Stimulated activated naive CD8-positive, alpha-beta T cell treated with anti-CD3 and anti-CD28 coated beads, Interleukin-15, Interleukin-2, amounts not matched to agents 100 ng/mL and 50 ng/mL, for 24 hours (primary cell): ENCODE measurements at regions not wholly inside any gene's neighbourhood (a gene's known extent, or its start where the extent isn't known, plus 50 kb on each side); places are given as distances from the start of the nearest gene placed in this dataset.

Source experiments
- H3K27ac Mint-ChIP-seq: one replicate; pipeline ENCODE4 v1.8.0; 2021; ENCODE audit warnings: mild to moderate bottlenecking, mixed read lengths
- H3K27me3 Mint-ChIP-seq: one replicate; pipeline ENCODE4 v1.8.0; 2021; ENCODE audit warnings: mixed read lengths
- H3K36me3 Mint-ChIP-seq: one replicate; pipeline ENCODE4 v1.8.0; 2021; ENCODE audit warnings: low read depth, mixed read lengths
- H3K4me1 Mint-ChIP-seq: one replicate; pipeline ENCODE4 v1.8.0; 2021; ENCODE audit warnings: low read depth, mixed read lengths
- H3K4me3 Mint-ChIP-seq: one replicate; pipeline ENCODE4 v1.8.0; 2021; ENCODE audit warnings: mild to moderate bottlenecking, mixed read lengths
- H3K9me3 Mint-ChIP-seq: one replicate; pipeline ENCODE4 v1.8.0; 2021; ENCODE audit warnings: mixed read lengths

DNA sequence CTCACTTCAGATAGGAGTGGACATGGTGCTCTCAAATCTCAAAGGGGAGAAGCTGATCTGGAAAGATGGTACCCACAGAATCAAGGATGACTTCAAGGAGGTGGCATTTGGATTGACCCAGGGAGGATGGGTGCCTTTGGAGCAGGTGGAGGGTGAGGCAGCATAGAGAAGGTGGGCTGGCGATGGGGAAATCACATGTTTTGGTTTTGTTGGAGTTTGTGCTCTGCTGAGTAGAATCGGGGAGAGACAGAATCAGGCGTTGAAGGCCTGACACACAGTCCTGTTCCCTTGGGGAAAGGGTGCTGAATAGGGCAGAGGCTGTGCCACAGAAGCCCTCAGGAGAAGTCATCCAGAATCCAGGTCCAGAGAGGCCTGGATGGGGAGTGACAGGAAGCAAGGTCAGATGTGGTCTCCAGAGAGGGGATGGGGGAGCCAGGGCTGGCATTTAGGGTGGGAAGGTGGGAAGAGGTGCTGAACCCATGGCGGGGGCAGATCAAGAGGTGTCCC, 291.1 kb downstream of the GLRX3 start:
- no peaks in the 10 kb centered on the region for H3K4me1 Mint-ChIP-seq
- H3K27ac Mint-ChIP-seq: no peak overlapping the region
- no peak overlapping the region for H3K4me3 Mint-ChIP-seq
- H3K36me3 Mint-ChIP-seq: no peaks in the 10 kb centered on the region
- H3K27me3 Mint-ChIP-seq: peaks cover 3% of the 10 kb centered on the region
- no peaks in the 10 kb centered on the region for H3K9me3 Mint-ChIP-seq

GRCh38 chr10:130428936-130429335, 292.7 kb downstream of the GLRX3 start:
- no peaks in the 10 kb centered on the region for H3K36me3 Mint-ChIP-seq
- H3K4me1 Mint-ChIP-seq: no peaks in the 10 kb centered on the region
- H3K27me3 Mint-ChIP-seq: no peaks in the 10 kb centered on the region

DNA sequence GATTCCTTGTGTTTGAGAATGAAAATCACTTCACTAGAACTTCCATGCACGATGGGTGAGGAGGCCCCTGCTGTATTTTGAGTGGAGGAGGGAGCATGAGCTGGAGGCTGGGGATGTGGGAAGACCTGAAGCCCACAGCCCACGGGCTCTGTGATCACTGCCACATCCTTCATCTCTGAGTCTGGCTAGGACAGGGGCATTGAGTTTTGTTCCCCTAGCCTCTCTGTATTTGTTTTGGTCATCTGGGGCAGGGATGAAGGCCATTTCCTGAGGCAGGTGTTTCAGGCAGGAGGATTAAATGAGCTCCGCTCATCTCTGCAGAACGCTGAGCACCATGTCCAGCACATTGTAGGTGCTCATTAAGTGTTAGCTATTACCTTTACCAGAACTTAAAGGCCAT, 293.6 kb downstream of the GLRX3 start:
- H3K4me1 Mint-ChIP-seq: no peaks in the 10 kb centered on the region
- no peak overlapping the region for H3K27ac Mint-ChIP-seq
- no peaks in the 10 kb centered on the region for H3K27me3 Mint-ChIP-seq
- H3K36me3 Mint-ChIP-seq: no peaks in the 10 kb centered on the region
- H3K4me3 Mint-ChIP-seq: no peak overlapping the region
- no peaks in the 10 kb centered on the region for H3K9me3 Mint-ChIP-seq

More at GRCh38 chr10:130428936-130429335, 292.7 kb downstream of the GLRX3 start:
- H3K27ac Mint-ChIP-seq: no peak overlapping the region
- no peaks in the 10 kb centered on the region for H3K9me3 Mint-ChIP-seq
- H3K4me3 Mint-ChIP-seq: no peak overlapping the region

DNA sequence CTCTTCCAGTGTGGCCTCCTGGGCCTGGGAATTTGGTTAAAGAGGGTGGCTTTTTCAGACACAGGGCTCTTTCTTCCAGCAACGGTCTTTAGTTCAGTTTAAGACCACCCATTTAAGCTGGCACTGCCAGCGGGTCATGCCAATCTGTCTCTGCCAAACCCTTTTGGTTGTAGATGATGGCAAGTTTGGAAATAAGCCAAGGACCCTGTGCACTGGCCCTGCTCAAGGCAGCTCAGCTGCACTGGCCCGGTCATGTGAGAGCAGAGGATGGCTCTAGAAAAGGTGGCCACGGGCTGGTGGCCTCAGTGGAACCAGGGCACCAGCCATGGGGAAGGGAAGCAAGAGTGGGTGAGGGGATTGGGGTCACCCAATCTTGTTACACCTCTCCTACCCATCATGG, 294.1 kb downstream of the GLRX3 start:
- Mint-ChIP-seq H3K27ac (no peak overlapping the region), H3K4me1 (no peaks in the 10 kb centered on the region), H3K36me3 (no peaks in the 10 kb centered on the region)

GRCh38 chr10:130430852-130431704, 294.9 kb downstream of the GLRX3 start:
- Mint-ChIP-seq H3K9me3 (no peaks in the 10 kb centered on the region), H3K27ac (no peak overlapping the region), H3K27me3 (no peaks in the 10 kb centered on the region), H3K4me3 (no peak overlapping the region), H3K36me3 (no peaks in the 10 kb centered on the region), H3K4me1 (no peaks in the 10 kb centered on the region)

More for the DNA sequence above, 294.1 kb downstream of the GLRX3 start:
- H3K9me3 Mint-ChIP-seq: no peaks in the 10 kb centered on the region
- no peaks in the 10 kb centered on the region for H3K27me3 Mint-ChIP-seq
- H3K4me3 Mint-ChIP-seq: no peak overlapping the region

- H3K27me3 Mint-ChIP-seq: no peaks in the 10 kb centered on the region
- no peaks in the 10 kb centered on the region for H3K9me3 Mint-ChIP-seq
- H3K27ac Mint-ChIP-seq: no peak overlapping the region
Measured at GRCh38 chr10:130432271-130432670, 296.1 kb downstream of the GLRX3 start.

DNA sequence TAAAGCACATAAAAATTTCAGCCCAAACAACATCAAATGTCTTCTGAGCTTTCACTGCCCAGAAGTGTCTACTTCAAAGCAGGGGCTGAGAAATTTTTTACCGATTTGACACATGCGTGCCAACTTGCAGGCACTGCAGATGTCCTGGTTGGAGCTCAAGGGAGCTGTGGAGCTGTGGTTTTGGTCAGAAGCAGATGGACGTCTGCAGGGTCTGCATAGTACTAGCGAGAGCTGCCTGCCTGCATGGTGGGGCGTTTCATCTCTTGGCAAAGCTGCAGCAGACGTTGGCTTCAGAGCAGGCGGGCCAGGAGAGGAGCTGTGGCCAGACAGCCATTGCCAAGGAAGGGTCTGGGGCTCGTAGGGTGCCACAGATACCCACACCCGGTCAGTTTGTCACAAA, 296.7 kb downstream of the GLRX3 start:
- Mint-ChIP-seq H3K4me3 (no peak overlapping the region), H3K4me1 (no peaks in the 10 kb centered on the region), H3K27me3 (no peaks in the 10 kb centered on the region), H3K27ac (no peak overlapping the region), H3K9me3 (no peaks in the 10 kb centered on the region), H3K36me3 (no peaks in the 10 kb centered on the region)

More at GRCh38 chr10:130432271-130432670, 296.1 kb downstream of the GLRX3 start:
- Mint-ChIP-seq H3K4me1 (no peaks in the 10 kb centered on the region), H3K4me3 (no peak overlapping the region), H3K36me3 (no peaks in the 10 kb centered on the region)

- H3K27ac Mint-ChIP-seq: no peak overlapping the region
- H3K27me3 Mint-ChIP-seq: no peaks in the 10 kb centered on the region
- no peak overlapping the region for H3K4me3 Mint-ChIP-seq
- no peaks in the 10 kb centered on the region for H3K36me3 Mint-ChIP-seq
- no peaks in the 10 kb centered on the region for H3K9me3 Mint-ChIP-seq
- H3K4me1 Mint-ChIP-seq: no peaks in the 10 kb centered on the region
Measured at GRCh38 chr10:130434446-130435385, 298.5 kb downstream of the GLRX3 start.

DNA sequence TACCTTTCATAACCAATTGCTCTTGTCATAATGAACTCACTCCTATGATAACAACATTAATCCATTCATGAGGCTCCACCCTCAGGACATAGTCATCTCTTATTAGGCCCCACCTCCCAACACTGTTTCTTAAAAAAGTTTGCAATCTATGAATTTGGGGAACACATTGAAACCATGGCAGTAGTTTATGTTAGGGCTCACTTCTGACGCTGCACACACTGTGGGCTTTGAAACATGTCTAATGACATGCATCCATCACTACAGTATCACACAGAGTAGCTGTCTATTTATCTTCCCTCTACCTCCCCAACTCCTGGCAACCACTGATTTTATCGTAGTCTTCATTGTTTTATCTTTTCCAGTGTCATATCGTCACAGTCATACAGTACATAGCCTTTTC, 299.8 kb downstream of the GLRX3 start:
- H3K27ac Mint-ChIP-seq: no peak overlapping the region
- H3K4me1 Mint-ChIP-seq: no peaks in the 10 kb centered on the region
- H3K4me3 Mint-ChIP-seq: no peak overlapping the region
- H3K9me3 Mint-ChIP-seq: no peaks in the 10 kb centered on the region
- H3K27me3 Mint-ChIP-seq: no peaks in the 10 kb centered on the region
- no peaks in the 10 kb centered on the region for H3K36me3 Mint-ChIP-seq

- no peaks in the 10 kb centered on the region for H3K4me1 Mint-ChIP-seq
- H3K27ac Mint-ChIP-seq: no peak overlapping the region
- no peak overlapping the region for H3K4me3 Mint-ChIP-seq
- H3K36me3 Mint-ChIP-seq: no peaks in the 10 kb centered on the region
- H3K27me3 Mint-ChIP-seq: peaks cover 3% of the 10 kb centered on the region
- H3K9me3 Mint-ChIP-seq: no peaks in the 10 kb centered on the region
Measured at GRCh38 chr10:130438861-130439260, 302.7 kb downstream of the GLRX3 start.

GRCh38 chr10:130439766-130440165, 303.6 kb downstream of the GLRX3 start:
- Mint-ChIP-seq H3K36me3 (no peaks in the 10 kb centered on the region), H3K27ac (no peak overlapping the region), H3K27me3 (peaks cover 3% of the 10 kb centered on the region), H3K9me3 (no peaks in the 10 kb centered on the region), H3K4me1 (no peaks in the 10 kb centered on the region), H3K4me3 (no peak overlapping the region)

DNA sequence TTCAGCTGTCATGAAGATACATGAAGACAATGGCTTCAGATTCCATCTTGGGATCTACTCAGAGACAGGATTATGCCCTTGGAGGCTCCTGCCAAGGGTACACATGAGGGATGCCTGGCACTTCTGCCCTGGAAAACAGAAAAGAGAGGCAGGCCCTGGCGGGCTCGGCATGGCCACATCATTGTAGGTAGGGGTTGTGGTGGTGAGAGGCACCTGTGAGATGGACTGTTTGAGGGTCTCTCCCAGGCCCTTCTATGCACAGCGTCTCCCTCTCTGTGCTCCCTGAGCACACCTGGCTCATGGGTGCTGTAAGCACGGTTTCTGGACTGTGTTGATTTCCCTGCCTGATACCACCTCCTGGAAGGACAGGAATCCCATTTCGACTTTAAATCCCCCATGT, 304.3 kb downstream of the GLRX3 start:
- Mint-ChIP-seq H3K27ac (no peak overlapping the region), H3K9me3 (no peaks in the 10 kb centered on the region), H3K4me1 (no peaks in the 10 kb centered on the region), H3K4me3 (no peak overlapping the region), H3K36me3 (no peaks in the 10 kb centered on the region), H3K27me3 (peaks cover 3% of the 10 kb centered on the region)

DNA sequence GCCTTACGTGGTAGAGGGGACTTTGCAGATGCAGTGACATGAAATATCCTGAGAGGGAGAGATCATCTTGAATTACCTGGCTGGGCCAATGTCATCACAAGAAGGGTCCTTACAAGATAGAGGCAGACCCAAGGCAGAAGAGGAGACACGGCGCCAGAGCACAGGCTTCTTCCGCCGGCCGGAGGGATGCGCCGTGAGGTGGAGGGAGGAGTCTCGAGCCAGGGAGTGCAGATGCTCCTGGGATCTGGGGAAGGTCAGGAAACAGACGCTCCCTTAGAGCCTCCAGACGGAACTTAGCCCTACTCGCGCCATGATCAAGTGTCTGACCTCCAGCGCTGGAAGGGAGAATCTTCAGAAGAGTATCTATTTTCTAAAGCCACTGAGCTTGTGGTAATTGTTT, 304.8 kb downstream of the GLRX3 start:
- H3K4me3 Mint-ChIP-seq: no peak overlapping the region
- no peaks in the 10 kb centered on the region for H3K36me3 Mint-ChIP-seq
- H3K27me3 Mint-ChIP-seq: peaks cover 3% of the 10 kb centered on the region
- H3K27ac Mint-ChIP-seq: no peak overlapping the region
- H3K9me3 Mint-ChIP-seq: no peaks in the 10 kb centered on the region
- H3K4me1 Mint-ChIP-seq: no peaks in the 10 kb centered on the region

DNA sequence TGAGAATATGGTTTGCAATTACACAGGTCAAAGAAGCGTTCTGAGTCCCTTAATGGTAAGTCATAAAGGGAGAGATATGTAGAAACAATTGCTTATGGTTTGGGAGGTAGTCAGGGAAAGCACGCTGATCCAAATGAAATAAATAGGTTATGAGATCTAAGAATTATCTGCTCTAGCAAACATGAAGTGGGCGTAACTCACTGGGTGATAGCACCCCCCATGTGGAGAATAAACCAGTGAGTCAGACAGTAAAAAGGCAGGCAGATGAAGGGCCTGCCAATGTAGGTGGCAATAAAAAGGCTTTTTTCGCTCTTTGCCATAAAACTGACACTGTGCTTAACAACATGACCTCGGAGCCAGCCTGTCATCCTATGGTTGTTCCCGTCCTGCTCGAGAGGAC, 306.9 kb downstream of the GLRX3 start:
- no peaks in the 10 kb centered on the region for H3K36me3 Mint-ChIP-seq
- H3K4me1 Mint-ChIP-seq: no peaks in the 10 kb centered on the region
- no peak overlapping the region for H3K4me3 Mint-ChIP-seq
- no peak overlapping the region for H3K27ac Mint-ChIP-seq
- peaks cover 3% of the 10 kb centered on the region for H3K27me3 Mint-ChIP-seq
- no peaks in the 10 kb centered on the region for H3K9me3 Mint-ChIP-seq
